Embryonic facial prominence (tissue), 1 donor: ENCODE measurements at regions not wholly inside any gene's neighbourhood (a gene's known extent, or its start where the extent isn't known, plus 50 kb on each side); places are given as distances from the start of the nearest gene placed in this dataset.

Experiments
- DNase-seq: peaks from one replicate; pipeline ENCODE4 v3.0.0-alpha.2; 2016; ENCODE audit errors: extremely low spot score

DNA sequence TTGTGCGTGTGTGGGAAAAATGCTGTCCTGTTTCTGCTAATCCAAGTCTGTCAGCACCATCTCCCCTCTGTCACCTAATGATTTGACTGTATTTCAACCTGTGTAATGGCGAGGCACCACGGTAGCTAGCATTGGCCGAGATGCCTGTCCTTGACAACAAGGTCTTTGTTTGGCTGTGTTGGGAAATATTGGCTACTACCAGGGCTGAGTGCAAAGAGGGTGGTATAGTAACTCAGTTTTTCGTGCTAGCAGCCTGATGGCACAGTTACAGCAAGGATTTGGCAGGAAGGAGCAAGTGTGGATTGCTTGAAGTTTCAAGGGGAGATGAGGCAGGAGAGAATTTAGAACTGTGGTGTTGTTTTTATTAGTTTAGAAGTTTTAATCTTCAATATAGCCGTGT is 440.3 kb upstream of the RGS6 start:
- DNase-seq: no peak

DNA sequence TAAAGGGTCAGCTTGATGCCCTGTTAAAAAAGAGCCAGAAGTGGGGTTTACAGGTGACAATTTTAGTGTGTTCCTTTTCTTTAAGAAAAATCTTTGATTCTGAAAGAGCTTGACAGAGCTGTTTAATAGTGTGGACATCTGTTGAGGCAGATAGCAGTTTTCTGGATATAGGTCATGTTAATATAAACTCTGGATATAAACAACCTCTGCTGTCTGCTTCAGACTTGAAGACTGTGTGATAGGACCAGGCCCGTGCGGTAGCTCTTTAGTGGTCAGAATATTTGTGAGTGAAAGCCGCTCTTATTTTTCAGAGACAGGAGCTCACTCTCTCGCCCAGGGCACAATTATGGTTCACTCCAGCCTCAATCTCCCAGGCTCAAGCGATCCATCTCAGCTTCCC is 439.9 kb upstream of the RGS6 start:
- DNase-seq: no peak

DNA sequence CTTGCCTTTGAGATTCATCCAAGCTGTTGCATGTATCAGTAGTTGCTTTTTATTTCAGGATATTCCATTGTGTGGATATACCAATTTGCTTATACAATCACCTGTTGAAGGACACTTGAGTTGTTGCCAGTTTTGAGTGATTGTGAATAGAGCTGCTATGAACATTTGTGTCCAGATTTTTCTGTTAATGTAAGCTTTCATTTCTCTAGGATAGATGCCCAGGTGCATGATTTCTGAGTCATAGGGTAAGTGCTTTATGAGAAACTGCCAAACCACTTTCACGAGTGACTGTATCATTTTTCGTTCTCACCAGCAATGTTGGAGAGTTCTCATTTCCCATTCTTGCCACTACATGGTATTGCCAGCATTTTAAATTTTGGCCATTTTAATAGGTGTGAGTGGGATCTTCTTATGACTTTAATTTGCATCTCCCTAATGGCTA is 434.6 kb upstream of the RGS6 start:
- DNase-seq: no peak

DNA sequence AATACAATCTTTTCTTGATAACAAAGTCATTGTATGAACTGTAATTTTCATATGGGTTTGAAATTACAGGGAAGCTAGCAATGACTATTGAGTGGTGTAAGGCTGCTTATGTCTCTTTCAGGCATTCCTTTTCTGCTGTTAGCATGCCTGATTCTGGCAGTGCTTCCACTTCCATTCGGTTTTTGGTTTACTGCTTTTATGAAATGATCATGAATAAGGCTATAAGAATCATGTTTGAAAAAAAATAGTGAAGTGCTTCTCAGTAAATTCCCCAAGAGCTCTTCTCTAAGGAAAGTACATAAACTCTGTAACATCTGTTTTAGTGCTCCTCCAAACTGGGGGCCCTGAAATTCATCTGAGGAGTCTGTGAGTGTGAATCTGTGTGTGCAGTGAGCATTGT is 434.0 kb upstream of the RGS6 start:
- no peak for DNase-seq

DNA sequence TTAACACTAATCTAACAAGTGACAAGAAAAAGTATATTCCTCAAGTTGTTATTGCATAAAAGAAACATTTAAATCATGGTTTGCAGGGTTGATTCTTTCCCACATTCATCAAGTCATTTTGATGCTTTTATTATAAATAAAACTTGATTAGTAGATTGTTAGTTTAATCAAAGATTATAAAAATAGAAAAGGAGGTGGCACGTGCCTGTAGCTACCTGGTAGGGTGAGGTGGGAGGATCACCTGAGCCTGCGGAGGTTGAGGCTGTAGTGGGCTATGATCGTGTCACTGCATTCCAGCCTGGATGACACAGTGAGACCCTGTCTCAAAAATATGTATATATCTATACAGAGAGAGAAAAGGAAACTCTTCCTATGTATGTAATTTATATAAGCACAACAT is 433.2 kb upstream of the RGS6 start:
- DNase-seq: no peak

DNA sequence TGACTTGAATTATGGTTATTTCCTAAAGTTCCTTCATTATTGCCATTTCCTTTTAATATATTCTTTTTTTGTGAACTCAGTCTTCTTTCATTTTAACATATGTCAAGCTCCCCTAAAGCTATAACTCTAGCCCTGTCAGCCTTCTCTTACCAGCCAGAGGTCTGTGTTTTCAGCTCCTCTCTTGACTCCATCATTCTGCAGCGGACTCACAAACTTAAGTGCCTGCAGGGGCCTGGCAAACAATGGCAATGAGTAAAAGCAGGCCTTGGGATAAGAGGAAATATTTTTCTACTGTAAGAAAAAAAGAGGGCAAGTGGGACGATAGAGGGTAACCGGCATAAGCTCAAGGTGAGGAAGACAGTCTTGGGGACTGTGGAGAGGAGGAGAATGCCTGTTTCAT is 424.5 kb upstream of the RGS6 start:
- DNase-seq: no peak

DNA sequence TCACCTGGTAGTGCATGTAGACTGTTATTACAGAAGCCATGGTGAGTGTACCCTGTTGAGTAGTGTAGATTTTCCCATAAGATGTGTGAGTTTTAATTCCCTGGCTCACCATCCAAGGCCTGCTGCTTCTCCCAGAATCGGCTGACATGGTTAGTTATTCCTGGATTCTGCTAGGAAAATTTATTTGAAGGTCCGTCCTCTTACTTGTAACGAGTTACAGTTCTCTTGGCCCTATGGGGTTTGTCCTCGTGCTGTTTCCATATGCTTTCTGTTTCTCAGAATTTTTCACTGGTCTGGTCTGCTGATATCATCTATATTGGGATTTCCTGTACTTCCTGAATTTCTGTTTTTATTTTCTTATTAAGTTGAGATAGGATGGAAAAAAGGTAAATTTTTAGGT is 423.3 kb upstream of the RGS6 start:
- no peak for DNase-seq

DNA sequence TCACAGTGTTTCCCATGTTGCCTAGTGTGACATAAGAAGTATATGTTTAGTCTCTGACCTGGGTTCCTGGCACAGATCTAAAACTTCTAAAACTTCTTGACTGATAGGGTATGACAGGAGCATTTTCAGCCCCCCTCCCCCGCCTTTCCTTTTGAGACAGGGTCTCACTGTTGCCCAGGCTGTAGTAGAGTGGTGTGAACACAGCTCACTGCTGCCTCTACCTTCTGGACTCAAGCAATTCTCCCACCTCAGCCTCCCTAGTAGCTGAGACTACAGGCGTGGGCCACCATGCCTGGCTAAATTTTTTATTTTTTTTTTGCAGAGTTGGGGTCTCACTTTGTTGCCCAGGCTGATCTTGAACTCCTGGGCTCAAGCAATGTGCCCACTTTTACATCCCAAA is 421.1 kb upstream of the RGS6 start:
- DNase-seq: no peak

DNA sequence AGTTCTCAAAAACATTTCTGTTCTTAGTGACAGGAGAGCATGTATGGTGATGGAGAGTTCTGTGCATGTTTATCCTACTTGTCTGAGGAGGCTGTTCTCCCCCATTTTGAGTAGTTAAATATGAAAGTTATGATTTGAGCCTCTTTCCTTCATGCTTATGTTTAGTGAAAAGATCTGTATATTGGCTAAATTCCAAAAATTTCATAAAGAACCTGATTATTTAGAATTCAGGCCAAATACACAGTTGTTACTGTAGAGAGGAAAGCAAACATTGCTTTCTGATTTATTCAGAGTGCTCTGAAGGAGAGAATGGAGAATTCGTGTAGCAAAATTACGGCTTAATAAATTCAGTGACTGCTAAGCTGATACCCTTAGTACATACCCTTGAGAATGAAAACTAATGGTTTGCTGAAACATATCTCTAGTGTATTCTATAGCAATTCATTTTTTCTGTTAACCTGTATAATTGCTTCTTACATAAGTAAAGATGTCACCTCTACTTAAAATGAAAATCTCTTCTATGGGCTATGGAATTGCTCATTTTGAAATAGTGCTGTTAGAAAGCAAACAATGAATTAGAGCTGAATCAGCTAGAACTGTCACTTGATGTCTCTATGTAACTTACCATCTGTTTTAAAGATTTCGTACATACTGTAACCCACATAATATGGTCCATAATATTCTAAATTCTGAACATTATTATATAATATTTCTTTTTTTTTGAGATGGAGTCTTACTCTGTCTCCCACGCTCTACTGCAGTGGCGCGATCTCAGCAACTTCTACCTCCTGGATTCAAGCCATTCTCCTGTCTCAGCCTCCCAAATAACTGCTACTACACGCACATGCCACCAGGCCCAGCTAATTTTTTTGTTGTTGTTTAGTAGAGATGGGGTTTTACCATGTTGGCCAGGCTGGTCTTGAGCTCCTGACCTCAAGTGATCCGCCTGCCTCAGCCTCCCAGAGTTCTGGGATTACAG is 417.0 kb upstream of the RGS6 start:
- DNase-seq: no peak

DNA sequence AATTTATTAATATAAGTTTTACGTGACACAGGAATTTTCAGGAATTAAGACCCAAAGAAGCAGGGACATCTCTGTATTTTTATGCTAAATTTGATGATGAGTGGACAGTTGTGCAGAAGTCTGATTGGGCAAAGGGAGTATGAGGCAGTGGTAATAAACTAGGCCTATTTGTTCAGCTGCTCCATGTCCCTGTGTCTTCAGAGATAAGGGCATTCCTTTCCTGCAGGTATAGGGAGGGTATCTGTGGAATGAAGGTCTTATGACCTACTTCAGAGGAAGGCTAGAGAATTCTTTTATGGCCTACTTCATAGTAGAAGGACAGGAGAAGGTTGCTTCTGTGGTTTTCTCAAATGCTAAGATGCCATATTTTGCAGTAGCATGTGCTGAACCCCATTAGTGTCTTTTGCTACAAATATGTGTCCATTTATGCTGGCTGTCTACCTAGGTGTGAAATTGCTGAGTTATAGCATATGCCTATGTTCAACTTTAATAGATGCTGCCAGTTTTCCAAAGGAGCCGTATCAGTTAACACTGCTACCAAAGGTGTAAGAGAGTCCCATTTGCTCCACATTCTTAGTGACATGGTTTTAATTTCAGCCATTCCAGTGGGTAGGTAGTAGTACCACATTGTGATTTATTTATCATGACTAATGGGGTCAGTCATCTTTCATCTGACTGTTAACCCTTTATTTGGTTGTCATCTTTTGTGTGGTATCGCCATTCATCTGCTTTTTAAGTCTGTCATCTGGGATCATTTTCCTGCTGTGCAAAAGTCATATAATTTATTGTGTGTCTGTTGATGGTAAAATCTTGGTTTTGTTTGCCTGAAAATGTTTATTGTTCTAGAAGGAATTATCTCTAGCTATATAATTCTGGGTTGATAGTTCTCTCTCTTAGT is 410.7 kb upstream of the RGS6 start:
- DNase-seq: no peak

DNA sequence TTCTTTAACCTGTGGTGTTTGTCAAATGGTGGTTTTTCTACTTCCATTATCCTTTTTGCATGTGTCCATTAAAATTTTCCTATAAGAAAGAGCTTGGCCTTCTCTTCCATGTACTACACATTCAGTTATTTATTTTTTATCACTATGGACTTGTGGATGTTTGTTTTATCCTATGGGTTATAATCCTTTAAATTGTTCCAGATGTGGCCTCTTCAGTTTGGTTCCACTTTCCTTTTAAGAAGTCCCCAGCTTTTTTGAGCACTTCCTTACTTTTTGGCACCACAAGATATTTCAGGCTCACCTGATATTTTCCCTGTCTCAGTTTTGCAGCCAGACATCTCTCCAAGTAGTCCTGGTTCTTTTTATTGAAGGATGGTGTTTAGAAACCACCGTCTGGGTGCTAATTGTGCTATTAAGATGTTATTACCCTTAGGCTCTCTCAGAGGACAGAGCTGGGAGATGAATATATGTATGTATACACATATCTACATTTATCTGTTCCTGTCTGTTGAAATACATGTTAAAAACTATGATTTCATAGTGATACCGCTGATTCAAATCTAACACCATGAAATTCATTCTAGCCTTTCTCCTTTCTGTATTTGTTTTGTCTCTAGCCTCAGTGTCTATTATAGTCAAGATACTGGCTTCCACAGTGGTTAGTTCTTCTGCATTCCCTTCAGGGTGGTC is 408.5 kb upstream of the RGS6 start:
- no peak for DNase-seq

DNA sequence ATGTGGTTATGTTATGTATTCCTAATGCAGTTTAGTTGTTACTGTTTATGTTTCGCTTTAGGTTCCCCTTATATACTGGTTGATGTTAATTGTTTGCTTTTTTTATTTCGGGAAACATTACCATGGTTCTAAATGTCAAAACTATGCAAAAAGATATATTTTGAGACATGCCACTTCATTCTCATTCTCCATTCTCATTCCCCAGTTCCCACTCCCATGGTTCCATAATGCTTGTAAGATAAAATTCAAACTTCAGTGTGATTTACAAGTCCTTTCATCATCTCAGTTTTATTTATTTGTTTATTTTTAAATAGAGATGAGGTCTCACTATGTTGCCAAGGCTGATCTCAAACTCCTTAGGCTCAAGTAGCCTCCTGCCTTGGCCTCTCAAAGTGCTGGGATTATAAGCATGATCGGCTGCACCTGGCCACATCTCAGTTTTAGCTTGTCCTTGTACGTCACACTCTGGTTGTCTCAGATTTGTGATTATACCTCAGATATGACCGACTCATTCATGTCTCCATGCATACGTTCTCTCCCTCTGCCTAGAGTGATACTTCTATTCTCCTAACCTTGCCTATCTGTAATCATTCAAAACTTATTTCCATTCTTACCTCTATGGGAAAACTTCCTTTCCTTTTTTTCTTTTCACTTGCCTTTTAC is 407.8 kb upstream of the RGS6 start:
- DNase-seq: no peak

DNA sequence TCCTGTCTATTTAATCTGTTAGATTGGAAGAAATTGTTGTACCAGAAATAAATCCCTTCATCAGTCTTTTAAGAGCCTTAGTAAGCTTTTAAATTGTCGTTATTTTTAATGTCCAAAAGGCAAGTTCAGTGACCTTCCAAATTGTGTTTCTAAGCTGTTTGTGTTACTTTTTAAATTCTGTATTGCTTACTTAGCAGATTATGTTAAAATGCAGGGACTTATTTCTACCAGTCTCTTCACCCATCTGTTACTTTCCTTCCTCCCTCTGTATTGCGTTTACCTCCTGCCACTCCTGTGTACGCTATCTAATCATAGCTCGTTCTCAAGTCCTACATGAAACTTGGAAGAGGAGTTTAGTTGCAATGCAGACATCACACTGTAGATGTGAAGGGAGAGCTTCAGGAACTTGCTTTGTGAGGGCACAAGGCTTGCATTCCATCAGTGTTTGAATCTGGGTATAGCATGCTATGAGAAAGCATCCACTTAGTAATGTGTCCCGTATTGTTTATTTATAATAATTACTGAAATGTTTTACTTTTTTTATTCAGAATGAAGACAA is 406.5 kb upstream of the RGS6 start:
- no peak for DNase-seq

DNA sequence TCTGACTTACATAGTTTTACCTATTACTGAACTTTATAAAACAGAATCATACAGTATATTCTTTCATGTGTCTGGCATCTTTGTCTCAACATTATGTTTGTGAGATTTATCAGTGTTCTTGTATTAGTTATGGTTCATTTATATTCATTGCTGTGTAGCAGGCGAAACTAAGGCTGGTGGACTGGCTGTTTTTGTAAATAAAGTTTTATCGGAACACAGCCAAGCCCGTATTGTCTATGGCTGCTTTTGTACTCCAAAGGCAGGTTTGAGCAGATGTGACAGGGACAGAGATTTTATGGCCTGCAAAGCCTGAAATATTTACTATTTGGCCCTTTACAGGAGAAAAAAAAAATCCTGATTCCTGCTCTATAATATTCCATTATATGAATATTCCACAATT is 405.8 kb upstream of the RGS6 start:
- DNase-seq: no peak

DNA sequence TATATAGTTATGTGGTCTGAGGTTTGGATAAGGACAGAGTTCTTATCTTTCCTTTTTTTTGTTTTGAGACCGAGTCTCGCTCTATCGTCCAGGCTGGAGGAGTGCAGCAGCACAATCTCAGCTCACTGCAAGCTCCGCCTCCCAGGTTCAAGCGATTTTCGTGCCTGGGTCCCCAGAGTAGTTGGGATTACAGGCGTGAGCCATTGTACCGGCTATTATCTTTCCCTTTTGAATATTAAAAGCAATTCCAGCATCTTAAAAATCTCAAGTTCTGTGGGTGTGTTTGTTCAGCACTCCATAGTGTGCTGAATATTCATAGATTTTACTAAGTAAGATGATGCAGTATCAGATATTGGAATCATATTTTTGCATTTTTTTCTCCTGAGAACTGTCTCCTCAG is 404.4 kb upstream of the RGS6 start:
- no peak for DNase-seq

DNA sequence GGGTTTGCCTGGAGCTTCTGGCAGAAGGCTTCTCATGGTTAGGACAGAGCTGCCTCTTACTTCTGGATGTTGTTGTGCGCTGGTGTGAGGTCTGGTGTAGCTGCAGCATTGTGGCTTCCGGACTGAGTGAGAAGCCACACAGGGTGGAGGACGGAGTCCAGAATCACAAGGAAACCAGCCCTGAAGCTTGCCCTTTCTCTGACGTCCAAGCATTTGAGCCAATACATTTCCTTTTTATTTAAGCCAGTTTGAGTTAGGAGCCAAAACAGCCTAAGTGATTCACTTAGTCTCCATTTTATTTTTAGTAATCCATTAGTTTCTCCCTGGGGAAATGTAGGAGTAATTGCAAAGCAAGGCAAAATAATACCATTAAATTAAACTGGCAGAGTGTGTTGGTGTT is 402.4 kb upstream of the RGS6 start:
- no peak for DNase-seq

DNA sequence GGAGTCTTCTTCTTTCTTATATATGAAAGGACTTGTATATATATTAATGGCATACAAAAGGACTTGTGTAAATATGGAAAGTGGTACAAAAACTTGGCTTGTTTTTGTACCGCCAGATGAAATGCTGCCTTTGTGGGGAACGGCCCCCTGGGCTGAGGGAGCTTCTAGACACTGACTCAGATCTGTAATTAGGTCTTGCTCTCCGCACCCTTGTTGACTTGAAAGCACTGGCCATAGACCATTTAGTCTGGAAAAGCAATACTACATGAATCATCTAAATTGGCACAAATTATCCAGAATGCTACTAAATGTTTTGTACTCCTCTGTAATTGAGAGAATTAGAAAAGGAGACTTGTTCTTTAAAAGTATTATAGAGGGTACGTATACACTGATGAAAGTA is 399.9 kb upstream of the RGS6 start:
- no peak for DNase-seq

DNA sequence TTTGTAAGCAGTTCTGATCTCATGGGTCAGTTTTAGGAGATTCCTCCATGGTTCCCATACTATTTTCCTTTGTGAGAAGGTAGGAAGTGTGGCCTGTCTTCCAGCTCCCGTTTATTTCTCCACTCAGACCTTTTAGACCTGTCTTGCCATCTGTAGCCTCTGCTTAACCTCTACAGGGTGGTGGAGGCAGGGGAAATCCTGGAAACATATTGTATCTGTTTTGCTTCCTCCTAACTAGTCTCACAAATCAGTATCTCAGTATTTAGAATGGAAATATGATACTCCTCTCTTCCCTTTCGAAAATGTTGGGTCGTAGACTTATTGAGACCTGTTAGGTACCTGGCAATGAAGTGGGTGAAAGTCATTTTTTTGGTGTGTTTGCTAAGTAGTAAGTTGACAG is 399.4 kb upstream of the RGS6 start:
- DNase-seq: no peak

DNA sequence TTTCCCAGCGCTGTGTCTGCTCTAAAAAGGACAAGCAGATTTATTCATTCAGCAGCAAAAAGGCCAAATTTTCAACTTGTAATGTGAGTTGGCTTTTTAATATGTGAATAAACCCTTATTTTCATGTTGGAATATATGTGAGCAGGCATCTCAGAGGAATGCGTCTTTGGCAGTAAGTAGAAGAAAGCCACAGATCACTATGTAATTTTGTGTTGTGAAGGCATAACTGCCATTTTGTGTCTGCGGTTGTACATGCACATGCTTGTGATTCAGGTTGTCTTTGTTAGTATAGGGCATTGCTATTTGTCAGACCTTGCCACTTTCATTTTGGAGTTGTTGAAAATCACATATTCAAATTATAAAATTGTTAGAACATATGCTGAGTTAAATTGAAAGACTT is 398.8 kb upstream of the RGS6 start:
- peak; percentile 51 for DNase-seq

DNA sequence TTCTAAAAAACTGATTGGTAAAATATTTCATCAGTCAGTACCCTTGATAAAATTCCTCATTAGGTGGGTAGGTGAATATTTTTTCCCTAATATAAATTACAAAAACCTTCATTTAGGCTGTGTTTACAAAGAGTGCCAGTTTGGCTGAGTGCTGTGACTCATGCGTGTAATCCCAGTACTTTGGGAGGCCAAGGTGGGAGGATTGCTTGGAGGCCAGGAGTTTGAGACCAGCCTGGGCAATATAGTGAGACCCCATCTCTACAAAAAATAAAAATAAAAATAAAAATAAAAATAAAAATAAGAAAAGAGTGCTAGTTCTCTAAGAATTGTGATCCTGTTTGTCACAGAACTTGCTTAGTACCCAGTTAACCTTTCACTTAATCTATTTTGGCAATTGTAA is 398.4 kb upstream of the RGS6 start:
- no peak for DNase-seq

DNA sequence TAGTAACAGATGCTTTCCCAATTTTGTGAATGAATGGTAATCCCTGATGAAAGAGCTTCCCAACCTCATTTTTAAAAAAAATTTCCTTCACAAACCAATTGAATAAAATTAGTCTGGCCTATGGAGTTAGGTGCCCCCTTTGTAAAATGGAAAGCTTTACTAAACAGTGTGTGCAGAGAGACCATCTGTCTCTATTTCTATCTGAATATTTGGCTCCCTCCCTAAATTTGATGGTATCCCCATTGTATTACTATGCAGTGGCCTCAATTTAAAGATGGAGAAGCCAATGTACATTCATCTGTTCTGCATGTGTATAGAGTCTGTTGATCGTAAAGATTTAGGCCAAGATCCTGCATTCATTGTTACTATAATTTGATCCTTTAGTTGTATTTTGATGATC is 397.7 kb upstream of the RGS6 start:
- no peak for DNase-seq
